HG02970 (cell line): ENCODE measurements at regions not wholly inside any gene's neighbourhood (a gene's known extent, or its start where the extent isn't known, plus 50 kb on each side); places are given as distances from the start of the nearest gene placed in this dataset.

Experiments
- ATAC-seq: cut with Tn5 transposase; IDR thresholded peaks from one replicate; pipeline ENCODE4 v1.9.1; 2021; ENCODE audit warnings: mild to moderate bottlenecking, moderate library complexity, moderate number of reproducible peaks; ENCODE audit not compliant: unreplicated experiment, low FRiP score

DNA sequence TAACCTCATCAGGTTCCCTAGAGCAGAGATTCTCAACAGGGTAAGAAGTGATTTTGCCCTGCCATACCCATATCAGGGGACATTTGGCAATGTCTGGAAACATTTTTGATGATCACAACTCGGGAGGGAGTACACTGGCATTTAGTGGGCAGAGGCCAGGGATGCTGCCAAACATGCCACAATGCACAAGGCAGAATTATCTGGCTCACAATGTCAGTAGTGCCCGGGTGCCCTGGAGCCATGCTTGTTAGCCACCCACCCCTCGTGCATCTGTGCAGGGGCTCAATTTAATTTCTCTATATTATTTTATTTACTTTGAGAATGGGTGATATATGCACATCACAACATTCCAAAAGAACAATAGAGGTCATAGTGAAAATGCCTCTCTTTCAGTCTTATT lies 82.0 kb upstream of the DHX15 start:
- ATAC-seq: no peak

DNA sequence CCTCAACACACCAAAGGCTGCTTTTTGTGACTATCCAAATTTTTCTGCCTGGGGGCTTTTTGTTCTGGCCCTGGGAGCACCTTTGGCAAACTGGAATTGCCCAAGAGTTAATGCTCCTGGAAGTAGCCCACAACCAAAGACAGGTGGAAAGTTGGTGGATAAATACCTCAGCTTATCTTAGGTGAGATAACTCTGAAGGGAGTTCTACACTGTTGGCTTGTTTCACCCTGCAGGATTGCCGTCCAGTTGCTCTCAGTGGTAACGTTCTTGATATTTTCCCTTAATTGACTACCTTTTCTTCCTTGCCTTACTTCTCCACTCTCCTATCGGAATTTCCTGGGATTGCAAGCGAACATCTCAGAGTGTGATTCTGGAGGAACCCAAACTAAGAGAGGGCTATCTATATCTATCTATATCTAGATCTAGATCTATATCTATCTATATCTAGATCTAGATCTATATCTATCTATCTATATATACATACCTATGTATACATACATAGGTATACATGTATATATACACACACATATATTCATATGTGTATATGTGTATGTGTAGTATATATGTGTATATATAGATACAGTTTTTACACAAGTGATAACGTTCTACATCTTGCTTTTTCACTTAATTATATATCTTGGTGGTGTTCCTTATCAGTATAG lies 82.6 kb upstream of the DHX15 start:
- no peak for ATAC-seq

DNA sequence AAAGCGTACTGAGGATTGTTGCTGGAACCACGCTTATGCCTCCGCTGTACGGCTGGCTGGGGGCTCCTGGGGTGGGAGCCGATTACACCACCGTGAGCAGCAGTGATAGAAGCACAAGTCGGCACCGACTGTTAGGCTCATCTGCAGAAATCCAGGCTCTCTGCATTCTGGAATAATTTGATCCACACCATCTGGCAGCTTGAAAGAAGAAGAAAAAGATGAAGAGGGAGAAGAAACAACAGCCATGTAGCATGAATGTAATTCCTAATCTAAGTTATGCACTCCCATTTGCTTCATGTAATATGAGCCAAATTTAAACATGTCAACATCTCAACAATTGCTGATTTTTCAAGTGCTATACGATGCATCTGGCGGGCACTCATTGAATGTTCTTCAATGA lies 84.6 kb upstream of the DHX15 start:
- ATAC-seq: no peak

DNA sequence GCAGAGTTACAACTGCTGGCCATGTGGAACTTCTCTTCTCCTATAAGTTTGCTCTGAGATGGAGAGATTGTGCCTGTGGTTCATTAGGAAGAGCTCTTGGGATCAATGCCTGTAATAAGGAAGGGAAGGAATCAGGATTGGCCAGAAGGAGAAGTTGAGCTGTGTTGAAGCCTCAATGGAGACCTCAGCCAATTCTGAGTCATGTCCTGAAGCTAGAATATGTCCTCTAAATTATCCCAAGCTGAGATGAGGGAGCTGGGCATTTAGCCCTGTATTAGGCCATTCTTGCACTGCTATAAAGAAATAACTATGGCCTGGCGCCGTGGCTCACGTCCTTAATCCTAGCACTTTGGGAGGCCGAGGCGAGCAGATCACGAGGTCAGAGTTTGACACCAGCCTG lies 85.4 kb upstream of the DHX15 start:
- ATAC-seq: no peak

DNA sequence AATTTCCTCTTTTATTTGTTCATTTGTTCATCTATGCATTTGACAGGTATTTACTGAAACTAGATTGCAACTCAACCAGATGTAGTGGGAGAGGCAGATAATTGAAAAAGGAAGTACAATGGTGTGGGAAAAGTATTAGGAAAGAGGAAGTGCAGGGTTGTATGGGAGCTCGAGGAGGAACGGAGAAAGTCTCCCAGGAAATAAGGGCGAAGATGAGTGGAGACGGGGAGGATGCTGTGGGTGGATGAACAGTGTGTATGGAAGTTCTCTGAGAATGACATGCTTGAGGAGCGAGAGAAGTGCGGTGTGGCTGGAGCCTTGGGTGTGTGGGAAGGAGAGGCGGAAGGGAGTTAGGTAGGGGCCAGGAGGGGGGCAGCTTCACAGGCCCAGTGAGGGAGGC lies 87.5 kb upstream of the DHX15 start:
- no peak for ATAC-seq

DNA sequence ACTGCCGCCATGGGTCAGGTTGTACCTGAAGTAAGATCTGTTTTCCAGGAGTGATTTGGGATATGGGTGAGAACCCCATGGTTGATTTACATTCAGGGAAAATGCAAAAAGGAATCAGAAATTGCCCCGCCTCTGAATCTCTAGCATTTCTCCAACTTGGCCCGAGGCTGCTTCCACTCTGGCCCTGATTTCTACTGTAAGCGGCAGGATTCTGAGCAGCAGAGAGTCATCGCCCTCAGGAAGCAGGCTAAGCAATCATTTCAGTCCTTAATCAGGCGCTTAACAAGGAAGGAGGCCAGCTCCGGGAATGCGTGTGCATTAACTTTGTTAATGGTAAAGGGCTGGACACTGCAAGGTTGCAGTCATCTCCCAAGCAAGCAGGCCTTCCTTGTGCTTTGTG lies 88.5 kb upstream of the DHX15 start:
- ATAC-seq: no peak

DNA sequence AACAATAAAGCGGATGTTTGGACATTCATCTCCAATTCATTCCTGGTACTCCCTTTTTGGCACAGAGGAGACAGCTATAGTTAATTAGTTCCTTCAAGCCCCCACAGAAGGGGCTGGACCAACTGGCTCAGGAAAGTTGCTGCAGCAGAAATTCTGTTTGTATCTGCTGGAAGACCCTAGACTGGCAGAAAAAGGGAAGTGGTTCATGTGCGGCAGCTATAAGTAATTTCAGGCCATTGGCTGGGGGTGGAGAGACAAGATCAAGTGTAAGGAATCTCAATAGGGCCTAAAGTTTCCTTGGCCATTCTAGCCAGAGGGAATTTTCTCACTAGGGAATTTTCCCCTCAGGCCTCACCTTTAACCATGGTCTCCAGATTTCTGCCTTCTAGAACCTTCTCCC lies 89.9 kb upstream of the DHX15 start:
- no peak for ATAC-seq

DNA sequence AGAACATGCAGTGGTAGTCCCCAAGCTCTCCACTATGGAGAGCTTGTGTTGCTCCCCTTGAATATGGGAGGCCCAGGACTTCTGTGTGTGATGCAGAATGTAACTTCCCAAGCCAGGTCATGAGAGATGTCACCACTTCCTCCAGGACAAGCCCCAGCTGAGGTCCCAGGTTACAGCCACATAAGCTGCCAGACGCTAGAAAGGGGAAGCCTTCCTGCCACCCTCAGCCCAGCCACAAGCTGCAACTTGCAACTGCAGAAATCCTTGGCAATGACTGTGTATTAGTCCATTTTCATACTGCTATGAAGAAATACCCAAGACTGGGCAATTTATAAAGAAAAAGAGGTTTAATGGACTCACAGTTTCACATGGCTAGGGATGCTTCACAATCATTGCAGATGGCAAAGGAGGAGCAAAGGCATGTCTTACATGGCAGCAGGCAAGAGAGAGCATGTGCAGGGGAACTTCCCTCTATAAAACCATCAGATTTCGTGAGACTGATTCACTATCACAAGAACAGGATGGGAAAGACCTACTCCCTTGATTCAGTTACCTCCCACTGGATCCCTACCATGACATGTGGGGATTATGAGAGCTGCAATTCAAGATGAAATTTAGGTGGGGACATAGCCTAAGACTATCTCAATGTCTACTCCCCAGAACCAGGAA lies 91.5 kb upstream of the DHX15 start:
- no peak for ATAC-seq

DNA sequence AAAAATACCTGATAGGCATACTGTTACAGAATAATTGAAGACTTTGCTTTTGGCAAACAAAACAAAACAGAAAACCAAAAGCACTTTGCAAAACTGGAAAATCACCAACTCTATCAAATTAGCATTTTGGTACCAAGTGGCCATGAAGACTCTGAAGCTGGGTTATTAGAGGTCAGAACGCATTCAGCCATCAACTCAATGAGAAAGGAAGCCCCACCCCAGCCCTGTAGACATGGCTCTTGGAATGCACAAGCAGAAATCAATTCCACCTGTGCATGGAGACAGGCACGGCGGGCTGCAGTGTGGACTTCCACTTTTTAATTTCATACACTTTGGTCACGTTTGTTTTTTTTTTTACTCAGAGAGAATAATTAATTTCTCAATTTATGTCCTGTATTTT lies 93.6 kb upstream of the DHX15 start:
- no peak for ATAC-seq

DNA sequence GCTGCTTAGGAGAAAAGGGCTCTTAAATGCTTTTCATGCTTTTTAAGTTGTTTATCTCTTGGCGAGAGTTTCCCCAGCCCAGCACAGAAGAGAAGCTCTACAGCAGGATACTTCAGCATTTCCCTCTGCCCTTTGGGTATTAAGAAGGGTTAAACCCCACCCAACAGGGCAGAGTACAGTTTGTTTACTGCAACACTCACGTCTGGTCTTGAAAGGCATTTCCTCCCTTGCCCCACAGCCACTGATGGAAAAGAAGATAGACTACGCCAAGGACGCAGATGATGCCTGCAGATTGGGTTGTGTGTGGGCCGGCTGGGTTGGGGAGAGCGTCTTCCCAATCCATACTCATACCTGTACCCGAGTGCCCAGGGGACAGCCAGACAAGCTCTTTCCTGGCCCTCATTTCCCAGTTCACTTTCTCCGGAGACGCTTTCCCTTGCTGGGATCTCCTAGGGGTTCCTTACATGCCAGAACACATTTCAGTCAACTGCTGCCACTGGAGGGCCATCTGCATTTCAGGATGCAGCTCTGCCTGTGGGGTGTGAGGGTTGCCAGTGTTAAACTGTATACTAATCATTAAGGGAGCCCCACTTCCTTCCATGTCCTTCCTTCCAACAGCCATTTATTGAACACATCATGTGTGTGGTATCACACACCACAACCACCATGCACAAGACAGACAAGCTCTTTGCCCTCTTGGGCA lies 96.5 kb upstream of the DHX15 start:
- ATAC-seq: no peak

DNA sequence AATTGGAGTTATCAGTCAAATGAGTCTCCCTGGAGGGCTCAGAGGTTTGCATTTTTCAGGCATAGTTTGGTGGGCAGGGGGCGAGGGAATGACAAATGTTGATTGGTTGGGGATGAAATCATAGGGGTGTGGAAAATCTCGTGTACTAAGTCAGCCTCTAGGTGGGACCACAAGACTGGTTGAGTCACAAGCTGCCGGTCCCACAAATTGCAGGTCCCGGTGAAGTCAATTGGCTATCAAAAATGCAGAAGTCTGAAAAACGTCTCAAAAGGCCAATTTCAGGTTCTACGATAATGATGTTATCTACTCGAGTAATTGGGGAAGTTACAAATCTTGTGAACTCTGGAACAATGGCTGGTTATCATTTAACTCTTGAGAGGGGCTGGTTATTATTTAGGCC lies 98.8 kb upstream of the DHX15 start:
- ATAC-seq: no peak

DNA sequence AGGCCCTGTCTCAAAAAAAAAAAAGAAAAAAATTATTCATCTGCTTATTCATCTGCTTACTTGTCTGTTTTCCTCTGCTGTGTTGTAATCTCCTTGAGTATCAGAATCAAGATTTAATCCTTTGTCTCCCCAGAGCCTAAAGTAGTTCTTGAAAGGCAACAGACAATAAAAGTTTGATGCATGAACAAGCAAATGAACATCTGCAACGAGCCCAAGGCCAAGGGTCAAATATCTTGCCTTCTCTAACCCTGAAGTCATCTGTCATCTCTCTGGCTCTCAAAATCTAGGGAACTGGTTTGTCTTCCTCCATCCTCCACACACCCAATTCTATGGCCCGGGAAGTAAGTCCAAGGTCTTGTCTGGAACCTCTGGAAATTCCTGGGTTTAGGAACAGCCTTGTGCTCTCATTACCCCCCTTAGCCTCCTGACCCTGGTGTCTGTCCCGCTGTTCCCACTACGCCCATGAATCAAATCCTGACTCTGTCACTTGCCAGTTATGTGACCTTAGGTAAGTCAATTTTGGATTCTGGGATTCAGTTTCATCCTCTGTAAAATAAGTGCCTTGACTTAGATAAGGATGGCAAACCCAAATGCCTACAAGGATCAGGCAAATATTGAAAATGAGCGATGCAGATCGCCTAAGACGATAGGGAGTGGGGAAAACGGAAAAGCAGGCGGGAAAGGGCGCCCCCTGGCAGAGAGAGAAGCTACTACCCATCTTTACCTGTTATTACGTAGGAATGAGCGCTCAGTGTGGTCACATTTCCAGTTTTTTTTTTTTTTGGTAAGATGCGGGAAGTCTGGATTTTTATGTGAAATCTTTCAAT lies 102.7 kb upstream of the DHX15 start:
- no peak for ATAC-seq

DNA sequence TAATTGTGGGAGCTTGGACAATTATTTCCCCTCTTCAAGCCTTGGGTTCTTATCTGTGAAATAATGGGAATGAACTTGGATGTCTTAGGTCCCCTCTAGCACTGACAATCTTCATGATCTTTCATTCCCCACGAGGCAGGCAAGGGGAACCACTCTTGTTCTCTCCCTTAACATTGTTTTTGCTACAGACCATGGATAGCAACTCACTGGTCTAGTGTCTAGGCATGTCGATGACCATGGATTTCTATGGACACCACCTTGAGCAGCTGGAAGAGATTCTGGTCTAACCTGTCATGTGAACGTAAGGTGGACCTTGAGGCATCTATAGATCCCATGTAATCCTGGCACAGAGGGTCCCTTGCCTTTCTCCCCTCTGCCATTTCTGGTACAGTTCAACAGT lies 104.1 kb upstream of the DHX15 start:
- no peak for ATAC-seq

DNA sequence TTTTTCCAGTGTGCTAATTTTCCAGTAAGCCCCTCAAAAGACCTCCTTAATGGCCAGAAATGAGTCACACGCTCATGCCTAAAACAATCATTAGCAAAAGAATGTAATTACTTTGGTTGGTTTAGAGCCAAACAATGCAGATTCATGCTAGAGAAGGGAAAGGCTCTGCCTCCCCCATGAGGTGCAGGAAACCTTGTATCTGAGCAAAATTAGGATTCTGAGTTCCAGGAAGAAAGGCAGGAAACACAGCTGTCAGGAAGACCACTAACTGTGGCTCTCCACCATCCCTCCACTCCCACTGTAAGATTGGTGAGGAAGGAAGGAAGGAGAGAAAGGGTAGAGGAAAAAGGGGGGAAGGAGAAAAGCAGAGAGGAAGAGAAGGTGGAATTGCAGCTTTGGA lies 104.9 kb upstream of the DHX15 start:
- ATAC-seq: no peak

DNA sequence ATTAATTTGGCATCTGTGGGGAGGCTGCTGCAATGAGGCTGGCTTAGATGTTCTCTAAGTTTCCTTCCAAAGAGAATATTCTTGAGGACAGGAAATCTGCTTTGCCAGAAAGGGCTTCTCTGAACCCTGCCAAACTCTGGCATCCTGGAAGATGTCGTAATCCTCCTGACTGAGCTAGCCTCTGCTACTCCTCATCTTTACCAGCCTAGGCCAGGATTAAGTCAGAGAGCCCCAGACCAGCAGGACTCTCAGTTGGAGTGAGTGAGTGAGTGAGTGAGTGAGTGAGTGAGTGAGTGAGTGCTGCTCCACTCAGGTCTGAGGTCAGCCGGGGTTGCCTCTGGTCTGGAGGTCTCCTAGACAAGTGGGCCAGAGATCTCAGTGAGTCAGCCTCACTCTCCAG lies 104.9 kb upstream of the SOD3 start:
- no peak for ATAC-seq

DNA sequence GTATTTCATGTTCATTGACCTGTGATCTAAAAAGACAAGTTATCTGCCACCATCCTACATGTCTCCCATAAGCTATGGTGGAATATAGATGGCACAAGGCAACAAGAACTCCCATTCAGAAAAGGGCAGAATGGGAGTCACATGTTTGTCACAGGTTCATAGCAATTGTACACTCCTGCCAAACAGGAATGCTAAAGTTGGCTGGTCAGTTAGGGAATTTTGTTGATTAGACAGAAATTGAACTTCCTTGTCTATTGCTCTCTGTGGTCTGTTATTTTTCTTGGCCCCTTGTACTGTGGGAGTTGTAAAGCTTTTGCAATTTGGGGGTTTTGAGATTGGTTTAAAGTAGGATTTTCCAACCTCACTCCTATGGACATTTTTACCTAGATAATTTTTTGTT lies 101.7 kb upstream of the SOD3 start:
- ATAC-seq: no peak

DNA sequence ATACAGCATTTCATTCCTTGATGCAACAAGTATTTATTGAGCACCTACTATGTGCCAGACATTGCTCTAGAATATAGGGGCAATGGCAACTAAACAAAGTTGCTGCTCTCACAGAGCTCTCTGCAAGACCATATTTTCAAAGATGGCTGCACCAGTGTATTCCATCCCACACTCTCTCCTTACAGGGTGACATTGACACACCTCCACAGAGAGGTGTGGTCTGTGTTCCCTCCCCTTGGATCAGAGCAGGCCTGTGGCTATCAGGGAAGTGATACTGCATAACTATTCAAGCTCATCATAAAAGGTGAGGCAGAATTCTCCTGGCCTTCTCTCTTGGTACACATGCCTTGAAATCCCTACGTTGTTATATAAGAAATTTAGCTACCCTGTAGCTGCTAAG lies 95.3 kb upstream of the SOD3 start:
- no peak for ATAC-seq

DNA sequence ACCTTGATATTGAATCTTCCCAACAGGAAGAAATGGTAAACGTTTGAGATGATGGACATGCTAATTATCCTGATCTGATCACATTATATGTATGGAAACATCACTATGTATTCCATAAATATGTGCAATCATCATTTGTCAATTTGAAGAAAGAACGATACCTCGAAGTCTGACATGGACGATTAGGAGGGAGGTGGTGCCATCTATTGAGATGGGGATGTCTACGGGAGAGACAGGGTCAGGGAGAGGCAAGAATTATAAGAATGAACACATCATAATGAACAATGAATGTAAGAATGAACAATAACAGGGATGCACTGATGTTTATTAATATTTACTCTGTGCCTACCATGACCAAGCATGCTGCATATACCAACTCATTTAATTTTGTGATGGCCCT lies 93.7 kb upstream of the SOD3 start:
- ATAC-seq: no peak

DNA sequence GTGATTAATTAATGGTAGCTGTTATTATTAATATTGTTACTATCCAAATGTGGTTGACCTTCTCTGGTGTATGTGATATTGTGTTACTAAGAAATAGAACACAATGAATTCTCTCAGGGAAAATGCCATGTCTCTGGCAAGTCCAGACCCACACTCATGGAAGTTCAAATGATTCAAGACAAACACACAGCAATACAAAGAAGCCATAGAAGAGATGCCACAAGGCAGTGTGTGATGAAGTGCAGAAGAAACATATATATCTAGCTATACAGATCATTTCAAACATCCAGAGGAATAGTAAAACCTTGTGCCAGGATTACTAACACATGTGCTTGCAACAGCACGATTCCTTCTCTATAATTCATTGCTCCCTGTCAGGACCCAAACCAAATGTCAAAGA lies 93.1 kb upstream of the SOD3 start:
- ATAC-seq: no peak

DNA sequence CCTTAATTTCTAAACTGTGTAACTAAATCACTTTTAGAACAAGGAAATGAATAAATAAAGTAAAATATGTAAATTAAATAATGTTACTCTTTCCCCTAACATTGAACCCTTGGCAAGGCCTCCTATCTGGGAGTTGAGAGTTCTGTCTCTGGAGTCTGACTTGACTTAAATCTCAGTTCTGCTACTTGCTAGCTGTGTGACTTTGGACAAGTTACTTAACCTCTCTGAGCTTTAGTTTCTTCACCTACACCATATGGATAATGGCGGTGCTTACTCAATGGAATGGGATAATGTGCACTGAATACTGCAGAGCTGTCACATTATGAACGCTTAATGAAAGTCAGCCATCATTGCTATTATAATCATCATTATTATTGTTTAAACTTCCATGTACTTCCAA lies 92.1 kb upstream of the SOD3 start:
- ATAC-seq: no peak

DNA sequence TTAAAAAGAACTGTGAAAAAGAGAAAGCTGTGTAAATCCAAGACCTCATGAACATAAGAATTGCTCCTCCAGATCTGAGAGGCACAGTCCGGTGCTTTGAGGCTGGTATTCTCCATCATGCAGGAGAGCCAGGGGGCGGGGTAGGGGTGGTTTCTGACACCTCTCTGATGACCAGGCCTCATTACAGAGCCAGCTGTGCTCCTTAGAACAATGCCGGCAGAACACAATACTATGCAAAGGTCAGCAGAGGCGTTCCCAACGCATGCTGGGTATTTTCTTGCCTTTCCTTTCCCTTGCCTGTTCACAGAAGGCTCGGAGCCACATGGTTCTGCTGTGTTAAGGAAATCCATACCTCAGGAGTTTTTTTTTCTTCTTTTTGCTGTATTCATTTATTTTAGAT lies 91.2 kb upstream of the SOD3 start:
- ATAC-seq: no peak
